Neural progenitor cell (in vitro differentiated cells): ENCODE measurements at regions not wholly inside any gene's neighbourhood (a gene's known extent, or its start where the extent isn't known, plus 50 kb on each side); places are given as distances from the start of the nearest gene placed in this dataset.

ENCODE experiments used
- DNase-seq: peaks from one replicate; pipeline ENCODE4 v3.0.0-alpha.2; 2016; ENCODE audit warnings: low spot score
- H2AFZ ChIP-seq: fragments of 200-600 bp; sonication (generic); replicated peaks from 2 replicates; pipeline ENCODE4 v1.6.1; 2016; ENCODE audit warnings: antibody characterized with exemption
- H3F3A ChIP-seq: fragments of 200-600 bp; sonication (generic); 2 replicates; pipeline ENCODE4 v1.6.1; 2016; ENCODE audit warnings: antibody characterized with exemption, low read depth
- H3K27ac ChIP-seq: fragments of 200-600 bp; sonication (generic); 2 replicates; pipeline ENCODE4 v1.5.1; 2016; ENCODE audit warnings: mild to moderate bottlenecking
- H3K27me3 ChIP-seq: fragments of 200-600 bp; sonication (generic); 2 replicates; pipeline ENCODE4 v1.6.1; 2016; ENCODE audit warnings: mild to moderate bottlenecking, moderate library complexity
- H3K36me3 ChIP-seq: fragments of 200-600 bp; sonication (generic); 2 replicates; pipeline ENCODE4 v1.5.1; 2016
- H3K4me1 ChIP-seq: fragments of 200-600 bp; sonication (generic); 2 replicates; pipeline ENCODE4 v1.6.1; 2016; ENCODE audit warnings: mixed run types
- H3K4me2 ChIP-seq: fragments of 200-600 bp; sonication (generic); 2 replicates; pipeline ENCODE4 v1.6.1; 2016
- H3K4me3 ChIP-seq: fragments of 200-600 bp; sonication (generic); 2 replicates; pipeline ENCODE4 v1.5.1; 2016
- H3K79me2 ChIP-seq: fragments of 200-600 bp; sonication (generic); 2 replicates; pipeline ENCODE4 v1.6.1; 2016; ENCODE audit warnings: low read depth
- H3K9ac ChIP-seq: fragments of 200-600 bp; sonication (generic); 2 replicates; pipeline ENCODE4 v1.6.1; 2016
- H3K9me3 ChIP-seq: fragments of 200-600 bp; sonication (generic); 2 replicates; pipeline ENCODE4 v1.5.1; 2016; ENCODE audit warnings: low read depth
- H4K20me1 ChIP-seq: fragments of 200-600 bp; sonication (generic); 2 replicates; pipeline ENCODE4 v1.6.1; 2016; ENCODE audit warnings: low read depth
- H3K27ac Mint-ChIP-seq: 3 replicates; pipeline ENCODE4 v1.8.0; 2021; ENCODE audit warnings: mixed read lengths
- H3K27me3 Mint-ChIP-seq: 2 replicates; pipeline ENCODE4 v1.8.0; 2022; ENCODE audit warnings: low read depth, mild to moderate bottlenecking, inconsistent platforms, moderate library complexity, mixed read lengths; ENCODE audit not compliant: insufficient read depth
- H3K36me3 Mint-ChIP-seq: 3 replicates; pipeline ENCODE4 v1.8.0; 2021; ENCODE audit warnings: mixed read lengths
- H3K4me1 Mint-ChIP-seq: 3 replicates; pipeline ENCODE4 v1.8.0; 2021; ENCODE audit warnings: mixed read lengths
- H3K4me3 Mint-ChIP-seq: 3 replicates; pipeline ENCODE4 v1.8.0; 2021; ENCODE audit warnings: mild to moderate bottlenecking, moderate library complexity, mixed read lengths
- H3K9me3 Mint-ChIP-seq: 3 replicates; pipeline ENCODE4 v1.8.0; 2020; ENCODE audit warnings: mixed read lengths
- CTCF ChIP-seq: fragments of 200-600 bp; sonication (generic); IDR thresholded peaks from 2 replicates; pipeline ENCODE4 v1.5.1; 2017; ENCODE audit warnings: antibody characterized with exemption, mild to moderate bottlenecking
- EZH2 ChIP-seq: fragments of 200-600 bp; sonication (generic); IDR thresholded peaks from 2 replicates; pipeline ENCODE4 v1.6.1; 2017; ENCODE audit warnings: antibody characterized with exemption, mild to moderate bottlenecking, moderate library complexity
- EZH2phosphoT487 ChIP-seq: fragments of 200-600 bp; sonication (generic); IDR thresholded peaks from 2 replicates; pipeline ENCODE4 v1.6.1; 2017; ENCODE audit warnings: antibody characterized with exemption

GRCh38 chr11:123308077-123308476 lies 113.0 kb upstream of the CLMP start:
- Histone ChIP-seq H3K4me3 (no peak overlapping the region), H3K4me2 (no peak overlapping the region), H3F3A (peaks cover 6% of the 10 kb centered on the region), H3K36me3 (no peaks in the 10 kb centered on the region), H3K79me2 (no peaks in the 10 kb centered on the region), H3K9me3 (no peaks in the 10 kb centered on the region), H3K27ac (no peak overlapping the region), H3K4me1 (peaks cover 37% of the 10 kb centered on the region), H2AFZ (no peak overlapping the region), H4K20me1 (no peaks in the 10 kb centered on the region), H3K27me3 (peaks cover 17% of the 10 kb centered on the region), H3K9ac (no peak overlapping the region)
- no peak for DNase-seq
- no peaks in the 10 kb centered on the region for H3K36me3 Mint-ChIP-seq
- no peak overlapping the region for H3K4me3 Mint-ChIP-seq
- peaks cover 10% of the 10 kb centered on the region for H3K27me3 Mint-ChIP-seq
- peaks cover 37% of the 10 kb centered on the region for H3K4me1 Mint-ChIP-seq
- H3K27ac Mint-ChIP-seq, result no peak overlapping the region
- TF ChIP-seq EZH2phosphoT487, result no peak
- no peak for TF ChIP-seq EZH2
- TF ChIP-seq CTCF, result no peak
- H3K9me3 Mint-ChIP-seq, result no peaks in the 10 kb centered on the region

DNA sequence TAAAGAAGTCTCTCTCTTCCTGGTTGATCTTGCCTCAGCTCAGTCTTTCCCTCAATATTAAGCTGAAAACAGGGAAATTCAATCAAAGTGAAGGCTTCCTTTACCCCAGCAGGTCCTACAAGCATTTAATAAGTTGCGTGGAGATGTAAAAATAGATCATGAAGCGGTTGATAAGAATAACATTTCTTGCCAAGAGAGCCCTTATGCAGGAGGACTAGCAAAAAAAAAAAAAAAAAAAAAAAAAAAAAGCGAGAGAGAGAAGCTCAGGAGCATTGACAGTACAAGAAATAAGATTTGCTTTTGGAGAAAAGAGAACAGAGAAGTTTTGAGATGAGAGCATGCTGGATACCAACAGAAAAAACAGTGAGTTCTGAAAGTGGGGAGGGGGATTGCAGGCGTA lies 112.2 kb upstream of the CLMP start:
- Histone ChIP-seq H3K9ac (no peak overlapping the region), H3K4me2 (no peak overlapping the region), H3K4me1 (peaks cover 37% of the 10 kb centered on the region), H3K79me2 (no peaks in the 10 kb centered on the region), H3K27ac (no peak overlapping the region), H3K36me3 (no peaks in the 10 kb centered on the region), H3F3A (no peaks in the 10 kb centered on the region), H3K9me3 (no peaks in the 10 kb centered on the region), H3K4me3 (no peak overlapping the region), H3K27me3 (peaks cover 25% of the 10 kb centered on the region), H4K20me1 (no peaks in the 10 kb centered on the region), H2AFZ (peak overlapping the region; percentile 51)
- DNase-seq, result no peak
- H3K4me3 Mint-ChIP-seq, result no peak overlapping the region
- peak overlapping the region; percentile 25 for H3K27ac Mint-ChIP-seq
- TF ChIP-seq CTCF (no peak), EZH2 (no peak), EZH2phosphoT487 (no peak)
- H3K27me3 Mint-ChIP-seq, result peaks cover 12% of the 10 kb centered on the region
- no peaks in the 10 kb centered on the region for H3K36me3 Mint-ChIP-seq
- H3K9me3 Mint-ChIP-seq, result no peaks in the 10 kb centered on the region
- peaks cover 42% of the 10 kb centered on the region for H3K4me1 Mint-ChIP-seq

- no peaks in the 10 kb centered on the region for H4K20me1 ChIP-seq
- peaks cover 4% of the 10 kb centered on the region for H3F3A ChIP-seq
- no peak overlapping the region for H3K27ac Mint-ChIP-seq
- H3K27me3 Mint-ChIP-seq, result peaks cover 15% of the 10 kb centered on the region
- TF ChIP-seq EZH2 (no peak), EZH2phosphoT487 (no peak), CTCF (no peak)
- H3K27me3 ChIP-seq, result peaks cover 31% of the 10 kb centered on the region
- H3K27ac ChIP-seq, result no peak overlapping the region
- H3K9ac ChIP-seq, result no peak overlapping the region
- no peaks in the 10 kb centered on the region for H3K79me2 ChIP-seq
- H3K4me1 ChIP-seq, result peaks cover 38% of the 10 kb centered on the region
- no peak overlapping the region for H3K4me3 Mint-ChIP-seq
- DNase-seq, result no peak
- H3K4me2 ChIP-seq, result no peak overlapping the region
- no peaks in the 10 kb centered on the region for H3K36me3 Mint-ChIP-seq
- H3K9me3 Mint-ChIP-seq, result no peaks in the 10 kb centered on the region
- H3K9me3 ChIP-seq, result no peaks in the 10 kb centered on the region
- H3K4me3 ChIP-seq, result no peak overlapping the region
- peaks cover 47% of the 10 kb centered on the region for H3K4me1 Mint-ChIP-seq
- no peak overlapping the region for H2AFZ ChIP-seq
- H3K36me3 ChIP-seq, result no peaks in the 10 kb centered on the region
Observed at GRCh38 chr11:123306531-123306930, 111.5 kb upstream of the CLMP start.
